SH-SY5Y (cell line): ENCODE measurements at regions not wholly inside any gene's neighbourhood (a gene's known extent, or its start where the extent isn't known, plus 50 kb on each side); places are given as distances from the start of the nearest gene placed in this dataset.

Experiments used
- GATA2 ChIP-seq: IDR thresholded peaks from 2 replicates; pipeline ENCODE4 v1.6.1; 2011; ENCODE audit warnings: mild to moderate bottlenecking, low read depth, low read length
- GATA3 ChIP-seq: IDR thresholded peaks from 2 replicates; pipeline ENCODE4 v1.6.1; 2011; ENCODE audit warnings: low read depth, mild to moderate bottlenecking, low read length, moderate library complexity

GRCh38 chr10:105596749-105597148, 955.7 kb downstream of the SORCS3 start:
- no peak for TF ChIP-seq GATA3
- no peak for TF ChIP-seq GATA2
